NCI-H82 (cell line): ENCODE measurements at regions not wholly inside any gene's neighbourhood (a gene's known extent, or its start where the extent isn't known, plus 50 kb on each side); places are given as distances from the start of the nearest gene placed in this dataset.
"Not testable (repeated sequence)": the region's sequence is repeated elsewhere in the genome, so short reads cannot be mapped to it uniquely, and the experiment has no call there.

Experiments
- DNase-seq: peaks from one replicate; lab custom pipeline; 2025; lab: John Stamatoyannopoulos, UW

- no peak for DNase-seq
These were observed 1927.4 kb downstream of the PCDH9 start for GRCh38 chr13:65302691-65303090.

GRCh38 chr13:65301506-65301905 lies 1928.6 kb downstream of the PCDH9 start:
- no peak for DNase-seq

GRCh38 chr13:65300220-65300619 lies 1929.9 kb downstream of the PCDH9 start:
- no peak for DNase-seq

GRCh38 chr13:65293530-65294198 lies 1936.5 kb downstream of the PCDH9 start:
- DNase-seq, result no peak

GRCh38 chr13:65292488-65292901 lies 1937.6 kb downstream of the PCDH9 start:
- DNase-seq, result peak; percentile 23

- no peak for DNase-seq
These were observed 1942.7 kb downstream of the PCDH9 start for GRCh38 chr13:65287405-65287804.

GRCh38 chr13:65275838-65276630 lies 1954.1 kb downstream of the PCDH9 start:
- DNase-seq, result no peak

GRCh38 chr13:65275108-65275507 lies 1955.0 kb downstream of the PCDH9 start:
- DNase-seq, result no peak

GRCh38 chr13:65273811-65274420 lies 1956.2 kb downstream of the PCDH9 start:
- DNase-seq, result not testable (repeated sequence)

- DNase-seq, result no peak
These were observed 1962.1 kb downstream of the PCDH9 start for GRCh38 chr13:65268009-65268408.

GRCh38 chr13:65265988-65266387 lies 1964.1 kb downstream of the PCDH9 start:
- DNase-seq, result no peak

GRCh38 chr13:65264066-65264465 lies 1966.1 kb downstream of the PCDH9 start:
- no peak for DNase-seq

- peak; percentile 41 for DNase-seq
These were observed 1968.9 kb downstream of the PCDH9 start for GRCh38 chr13:65260946-65261891.

- no peak for DNase-seq
These were observed 1989.4 kb downstream of the PCDH9 start for GRCh38 chr13:65240773-65241172.

- DNase-seq, result no peak
These were observed 1993.2 kb downstream of the PCDH9 start for GRCh38 chr13:65236841-65237418.

- DNase-seq, result no peak
These were observed 2012.6 kb downstream of the PCDH9 start for GRCh38 chr13:65217471-65217995.

GRCh38 chr13:65202845-65203244 lies 2027.3 kb downstream of the PCDH9 start:
- DNase-seq, result peak; percentile 12

- DNase-seq, result no peak
These were observed 2041.4 kb downstream of the PCDH9 start for GRCh38 chr13:65188721-65189120.

- DNase-seq, result no peak
These were observed 2062.1 kb downstream of the PCDH9 start for GRCh38 chr13:65168026-65168425.

- no peak for DNase-seq
These were observed 2063.5 kb downstream of the PCDH9 start for GRCh38 chr13:65166675-65167074.

- no peak for DNase-seq
These were observed 2070.3 kb downstream of the PCDH9 start for GRCh38 chr13:65159803-65160202.
